ENCODE measurements at regions not wholly inside any gene's neighbourhood (a gene's known extent, or its start where the extent isn't known, plus 50 kb on each side); places are given as distances from the start of the nearest gene placed in this dataset.

- no peak for DNase-seq
Measured at GRCh38 chr9:79885093-79885857, 313.5 kb downstream of the TLE4 start.

DNA sequence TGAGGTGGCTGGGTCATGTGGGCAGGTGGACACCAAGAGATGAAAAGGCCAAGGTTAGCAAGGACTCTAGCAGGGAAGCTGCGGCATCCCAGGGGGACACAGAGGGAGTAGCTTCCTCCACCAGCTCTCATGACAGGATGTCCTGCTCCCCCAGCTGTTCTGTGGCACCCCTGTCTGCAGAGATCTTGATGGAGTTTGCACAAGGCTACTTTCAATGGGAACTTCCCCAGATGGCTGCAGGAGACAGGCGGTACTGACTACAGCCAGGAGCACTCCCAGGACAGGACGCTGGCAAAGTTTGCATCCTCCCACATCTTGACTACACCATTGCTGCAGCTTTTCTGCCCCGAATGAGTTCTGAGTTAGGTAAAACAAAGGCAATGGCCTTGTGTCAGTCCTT is 312.8 kb downstream of the TLE4 start:
- no peak for DNase-seq

GRCh38 chr9:79883073-79883645 is 311.4 kb downstream of the TLE4 start:
- no peak for DNase-seq

GRCh38 chr9:79880626-79881025 is 308.9 kb downstream of the TLE4 start:
- DNase-seq, result no peak

- no peak for DNase-seq
Measured at GRCh38 chr9:79877943-79878602, 306.3 kb downstream of the TLE4 start.

DNA sequence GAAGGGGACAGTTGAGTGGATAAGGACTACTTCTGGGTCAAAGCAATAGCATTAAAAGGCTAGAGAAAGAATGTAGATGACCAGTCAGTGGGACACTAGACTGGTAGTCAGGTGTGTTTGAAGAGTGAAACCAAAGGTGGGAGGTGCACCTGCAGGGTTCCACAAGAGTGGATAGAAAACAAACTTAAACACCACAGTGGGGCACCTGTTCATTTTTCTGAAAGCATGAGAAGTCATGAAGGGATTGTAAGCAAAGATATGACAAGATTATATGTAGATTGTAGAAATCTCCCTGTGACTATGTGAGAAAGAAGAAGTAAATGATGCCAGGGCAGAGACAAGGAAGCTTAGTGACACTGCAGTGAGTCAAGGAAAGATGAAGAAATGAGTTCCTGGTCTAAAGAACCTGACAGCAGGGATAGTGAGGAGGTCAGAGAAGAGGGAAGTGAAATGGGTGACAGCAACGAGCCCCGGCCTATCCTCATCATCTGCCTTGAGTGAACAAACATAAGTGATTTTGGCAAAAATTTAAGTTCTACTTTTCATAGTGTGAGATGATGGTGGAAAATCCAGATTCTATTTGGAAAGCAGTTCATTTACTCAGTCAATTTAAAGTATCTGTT is 296.9 kb downstream of the TLE4 start:
- no peak for DNase-seq

GRCh38 chr9:79862921-79863890 is 291.4 kb downstream of the TLE4 start:
- DNase-seq, result no peak

DNA sequence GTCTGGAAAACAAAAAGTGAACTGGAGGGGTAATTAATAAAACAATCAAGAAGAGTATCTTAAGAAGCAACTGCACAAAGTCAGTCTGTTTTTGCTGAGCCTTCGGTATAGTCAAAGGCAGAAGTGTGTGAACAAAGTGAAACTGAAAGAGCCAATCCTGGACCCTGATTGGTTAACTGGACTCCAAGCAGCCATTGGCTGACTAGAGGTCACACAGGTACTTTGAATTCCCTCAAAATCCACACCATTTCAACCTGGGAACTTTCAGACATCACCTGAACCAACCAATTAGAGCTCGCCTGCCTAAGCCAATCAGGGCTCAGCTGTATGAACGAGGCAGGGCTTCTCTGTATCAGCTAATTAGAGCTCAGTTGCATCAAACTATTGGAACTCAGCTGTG is 286.7 kb downstream of the TLE4 start:
- no peak for DNase-seq

GRCh38 chr9:79857188-79857587 is 285.4 kb downstream of the TLE4 start:
- no peak for DNase-seq

DNA sequence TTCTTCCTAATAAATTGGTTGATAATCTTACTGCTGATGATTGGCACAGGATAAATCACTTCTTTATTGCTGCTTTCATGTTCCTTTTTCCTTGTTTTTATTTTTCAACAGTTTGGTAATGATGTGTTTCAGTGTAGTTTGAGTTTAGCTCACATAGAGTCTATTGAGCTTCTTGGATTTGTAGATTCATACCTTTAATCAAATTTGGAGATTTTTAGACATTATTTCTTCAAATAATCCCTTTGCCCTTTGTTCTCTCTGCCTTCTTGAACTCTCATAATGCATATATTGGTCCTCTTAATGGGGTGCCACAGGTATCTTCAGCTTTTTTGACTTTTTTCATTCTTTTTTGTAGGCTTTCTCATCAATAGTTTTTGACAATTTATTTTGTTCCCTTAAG is 275.3 kb downstream of the TLE4 start:
- DNase-seq, result no peak

GRCh38 chr9:79829566-79830302 is 258.0 kb downstream of the TLE4 start:
- DNase-seq, result no peak

GRCh38 chr9:79824265-79824664 is 252.5 kb downstream of the TLE4 start:
- no peak for DNase-seq

DNA sequence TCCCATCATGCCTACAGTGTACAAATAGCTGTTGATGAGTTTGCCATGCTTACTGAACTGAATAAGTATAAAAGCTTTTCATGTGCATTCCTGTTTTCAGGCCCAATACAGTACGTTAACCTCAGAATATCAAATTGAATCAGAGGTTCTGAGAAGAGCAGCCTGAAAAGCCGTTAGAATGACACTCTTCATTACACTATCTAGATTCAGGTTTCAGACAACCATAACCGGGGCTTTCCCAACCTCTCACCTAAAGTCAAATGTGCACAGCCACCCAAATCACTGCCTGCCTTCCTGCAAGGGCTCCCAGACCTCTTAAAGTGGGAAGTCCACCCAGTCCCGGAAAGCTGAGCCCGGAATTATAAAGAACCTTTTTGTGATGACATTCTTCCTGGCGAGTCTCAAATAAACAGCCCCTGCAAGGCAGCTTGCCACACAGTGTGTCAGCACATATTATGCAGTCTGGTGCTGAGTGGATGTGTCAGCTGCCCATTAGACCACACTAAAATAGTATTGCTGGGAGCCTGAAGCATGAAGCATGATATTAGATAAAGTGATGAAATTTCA is 245.8 kb downstream of the TLE4 start:
- no peak for DNase-seq

GRCh38 chr9:79813258-79813638 is 241.5 kb downstream of the TLE4 start:
- DNase-seq, result no peak

DNA sequence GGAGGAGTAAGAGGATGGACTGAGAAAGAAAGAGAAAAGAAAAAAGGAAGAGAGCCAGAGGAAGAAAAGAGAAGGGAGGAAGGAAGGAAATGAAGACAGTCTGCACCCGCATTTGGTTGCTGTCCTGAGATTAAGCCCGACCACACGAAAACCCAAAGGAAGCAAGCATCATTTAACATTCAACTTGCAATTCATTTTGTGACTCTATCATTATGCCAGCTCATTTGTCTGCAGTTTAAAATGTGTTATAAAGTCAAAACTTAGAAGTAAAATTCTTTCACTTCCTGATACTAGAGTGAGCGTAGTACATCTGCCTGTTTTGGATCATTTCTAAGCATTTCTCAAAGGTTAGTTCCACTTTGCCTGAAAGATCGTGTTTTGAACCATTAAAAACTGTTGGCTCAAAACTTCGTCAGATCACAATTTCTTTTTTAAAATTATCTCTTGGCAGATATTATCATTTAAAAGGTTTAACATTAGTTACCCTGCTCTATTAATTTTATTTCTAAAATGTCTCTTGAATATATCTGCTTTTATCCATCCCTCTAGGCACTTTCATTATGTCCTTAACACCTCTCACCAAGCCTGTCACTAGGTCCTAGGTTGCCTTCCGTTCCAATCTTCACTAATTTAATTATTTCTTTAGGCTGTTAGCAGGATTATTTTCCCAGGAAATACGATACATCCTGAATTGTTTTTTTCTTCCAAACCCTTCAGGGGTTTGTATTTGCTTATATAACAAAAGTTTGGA is 240.9 kb downstream of the TLE4 start:
- no peak for DNase-seq

GRCh38 chr9:79812099-79812498 is 240.3 kb downstream of the TLE4 start:
- DNase-seq, result no peak

DNA sequence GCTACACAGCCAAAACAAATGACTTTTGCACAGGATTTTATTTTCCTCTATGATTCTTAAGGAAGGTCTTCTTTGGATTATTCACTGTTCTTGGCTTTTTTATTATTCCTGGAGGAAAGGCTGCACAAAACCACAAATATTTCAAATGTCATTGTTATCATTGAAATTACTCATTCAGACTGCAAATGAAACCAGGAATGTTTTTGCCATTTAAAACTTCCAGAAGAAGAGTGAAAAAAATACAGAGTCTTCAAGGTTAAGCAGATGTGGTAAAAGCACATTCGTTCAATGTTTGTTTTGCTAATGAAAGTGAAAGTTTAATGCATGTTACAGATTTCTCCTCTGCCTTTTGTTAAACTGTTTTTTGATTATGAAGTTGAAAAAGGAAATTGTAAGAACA is 238.2 kb downstream of the TLE4 start:
- no peak for DNase-seq

- no peak for DNase-seq
Measured at GRCh38 chr9:79809316-79809876, 237.6 kb downstream of the TLE4 start.

GRCh38 chr9:79807971-79808370 is 236.2 kb downstream of the TLE4 start:
- DNase-seq, result no peak

GRCh38 chr9:79806086-79806485 is 234.3 kb downstream of the TLE4 start:
- DNase-seq, result no peak

- no peak for DNase-seq
Measured at GRCh38 chr9:79801459-79801858, 229.7 kb downstream of the TLE4 start.
